ENCODE measurements at regions not wholly inside any gene's neighbourhood (a gene's known extent, or its start where the extent isn't known, plus 50 kb on each side); places are given as distances from the start of the nearest gene placed in this dataset.
"Not testable (repeated sequence)": the region's sequence is repeated elsewhere in the genome, so short reads cannot be mapped to it uniquely, and the experiment has no call there.

DNA sequence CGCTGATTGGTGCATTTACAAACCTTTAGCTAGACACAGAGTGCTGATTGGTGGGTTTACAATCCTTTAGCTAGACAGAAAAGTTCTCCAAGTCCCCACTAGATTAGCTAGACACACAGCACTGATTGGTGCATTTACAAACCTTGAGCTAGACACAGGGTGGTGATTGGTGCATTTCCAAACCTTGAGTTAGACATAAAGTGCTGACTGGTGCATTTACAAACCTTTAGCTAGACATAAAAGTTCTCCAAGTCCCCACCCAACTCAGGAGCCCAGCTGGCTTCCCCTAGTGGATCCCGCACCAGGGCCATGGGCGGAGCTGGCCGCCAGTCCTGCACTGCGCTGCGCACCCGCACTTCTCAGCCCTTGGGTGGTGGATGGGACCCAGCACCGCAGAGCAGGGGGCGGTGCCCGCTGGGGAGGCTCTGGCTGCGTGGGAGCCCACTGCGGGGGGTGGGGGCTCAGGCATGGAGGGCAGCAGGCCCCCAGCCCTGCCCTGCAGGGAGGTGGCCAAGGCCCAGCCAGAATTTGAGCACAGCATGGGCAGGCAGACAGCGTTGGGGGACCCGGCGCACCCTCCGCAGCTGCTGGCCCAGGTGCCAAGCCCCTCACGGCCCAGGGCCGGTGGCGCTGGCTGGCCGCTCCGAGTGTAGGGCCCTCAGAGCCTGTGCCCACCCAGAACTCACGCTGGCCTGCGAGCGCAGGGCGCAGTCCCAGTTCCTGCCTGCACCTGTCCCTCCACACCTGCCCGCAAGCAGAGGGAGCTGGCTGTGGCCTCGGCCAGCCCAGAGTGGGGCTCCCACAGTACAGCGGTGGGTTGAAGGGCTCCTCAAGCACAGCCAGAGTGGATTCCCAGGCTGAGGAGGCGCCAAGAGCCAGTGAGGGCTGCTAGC lies 608.9 kb upstream of the LCORL start:
- H3K27me3 Mint-ChIP-seq = no peaks in the 10 kb centered on the region
- peaks cover 18% of the 10 kb centered on the region for H3K9me3 Mint-ChIP-seq
- no peak overlapping the region for H3K4me3 Mint-ChIP-seq
- H3K4me1 Mint-ChIP-seq (ENCODE audit: low read depth) = no peaks in the 10 kb centered on the region
- no peak overlapping the region for H3K27ac Mint-ChIP-seq
- intact Hi-C loops (cut with micrococcal nuclease) = no loop called here
- no peaks in the 10 kb centered on the region for H3K36me3 Mint-ChIP-seq (ENCODE audit: low read depth)

DNA sequence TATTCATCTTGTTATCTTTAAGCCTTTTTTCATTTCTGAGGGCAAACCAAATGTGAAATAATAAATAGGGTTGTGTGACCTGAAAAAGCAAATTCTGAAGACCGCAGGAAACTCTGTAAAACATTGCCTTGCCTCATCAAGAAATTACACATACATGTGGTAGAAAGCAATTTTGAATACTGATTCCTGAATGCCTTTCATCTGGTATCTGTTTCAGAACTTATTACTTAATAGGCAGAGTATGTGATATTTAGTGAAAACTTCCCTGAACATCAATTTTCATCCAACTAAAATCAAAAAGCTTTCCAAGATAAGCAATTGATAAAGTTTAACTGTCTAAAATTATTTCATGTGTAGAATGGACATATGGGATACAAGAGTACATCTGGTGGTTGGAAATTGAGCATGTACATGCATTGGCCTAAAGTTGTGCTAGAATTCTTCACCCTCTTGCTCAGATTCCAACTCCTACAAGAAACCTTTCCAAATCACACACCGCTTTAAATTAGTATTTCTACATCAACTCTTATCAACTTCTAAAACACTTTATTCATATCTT lies 606.0 kb upstream of the LCORL start:
- Mint-ChIP-seq H3K9me3 (peaks cover 29% of the 10 kb centered on the region), H3K4me1 (ENCODE audit: low read depth) (no peaks in the 10 kb centered on the region), H3K27ac (no peak overlapping the region), H3K27me3 (no peaks in the 10 kb centered on the region), H3K4me3 (no peak overlapping the region), H3K36me3 (ENCODE audit: low read depth) (no peaks in the 10 kb centered on the region)
- intact Hi-C loops (cut with micrococcal nuclease) = no loop called here

DNA sequence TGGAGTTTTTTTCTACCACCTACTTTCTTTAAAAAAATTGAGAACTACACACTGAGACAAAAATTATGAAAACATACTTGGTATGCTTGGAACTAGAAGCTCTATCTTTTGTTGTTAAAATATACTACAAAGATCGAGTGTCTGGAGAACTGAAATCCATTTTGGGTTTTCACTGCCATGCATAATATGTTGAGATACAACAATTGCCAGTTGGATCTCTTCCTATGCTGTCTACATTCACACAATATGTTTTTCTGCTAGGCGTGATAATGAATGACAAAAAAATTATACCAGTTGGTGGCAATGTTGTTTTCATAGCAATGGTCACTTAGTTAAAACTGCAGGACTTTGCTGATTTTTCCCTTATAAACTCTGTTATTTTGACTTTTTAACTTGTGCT lies 605.4 kb upstream of the LCORL start:
- Mint-ChIP-seq H3K36me3 (ENCODE audit: low read depth) (no peaks in the 10 kb centered on the region), H3K27me3 (no peaks in the 10 kb centered on the region), H3K9me3 (peaks cover 29% of the 10 kb centered on the region), H3K4me3 (no peak overlapping the region), H3K27ac (no peak overlapping the region), H3K4me1 (ENCODE audit: low read depth) (no peaks in the 10 kb centered on the region)
- intact Hi-C loops (cut with micrococcal nuclease) = no loop called here

DNA sequence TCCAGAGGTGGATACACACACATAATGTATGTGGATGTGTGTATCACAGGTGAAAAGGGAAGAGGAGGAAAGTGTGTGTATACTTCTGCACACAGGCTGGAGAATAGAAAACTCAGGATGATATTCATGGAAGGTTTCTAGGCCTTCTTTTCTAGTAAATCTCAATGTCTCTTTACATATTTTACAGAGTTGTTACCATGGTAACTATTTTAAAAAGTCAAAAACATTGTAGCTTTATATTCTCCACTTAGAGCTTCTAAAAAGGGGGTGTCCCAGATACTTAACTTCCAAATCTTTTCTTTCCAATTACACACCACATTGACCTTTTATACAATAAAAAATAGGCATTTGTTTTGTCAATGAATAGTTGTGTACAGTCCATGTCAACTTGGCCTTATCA lies 604.8 kb upstream of the LCORL start:
- no peaks in the 10 kb centered on the region for H3K36me3 Mint-ChIP-seq (ENCODE audit: low read depth)
- H3K9me3 Mint-ChIP-seq = peaks cover 25% of the 10 kb centered on the region
- intact Hi-C loops (cut with micrococcal nuclease) = no loop called here
- H3K4me1 Mint-ChIP-seq (ENCODE audit: low read depth) = no peaks in the 10 kb centered on the region
- H3K27me3 Mint-ChIP-seq = no peaks in the 10 kb centered on the region
- H3K27ac Mint-ChIP-seq = no peak overlapping the region
- no peak overlapping the region for H3K4me3 Mint-ChIP-seq

DNA sequence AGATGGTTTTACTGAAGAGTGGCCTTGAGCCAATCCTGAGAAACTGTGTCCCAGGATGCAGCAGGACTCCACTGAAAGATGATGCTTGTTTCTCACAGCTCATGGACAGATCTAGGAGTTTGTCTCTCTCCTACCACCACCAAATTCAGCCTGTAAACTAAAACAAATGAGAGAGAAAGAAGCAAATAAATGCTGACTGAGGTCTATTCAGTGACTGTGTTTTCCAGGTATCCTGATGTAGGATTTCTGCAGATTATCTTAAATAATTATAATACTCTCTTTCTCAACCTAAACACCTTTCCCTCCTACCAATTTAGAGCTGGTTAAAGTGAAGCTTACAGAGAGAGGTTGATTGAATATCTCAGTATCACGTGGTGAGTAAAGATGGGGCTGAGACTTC lies 599.6 kb upstream of the LCORL start:
- Mint-ChIP-seq H3K9me3 (peaks cover 11% of the 10 kb centered on the region), H3K4me3 (no peak overlapping the region), H3K36me3 (ENCODE audit: low read depth) (no peaks in the 10 kb centered on the region), H3K4me1 (ENCODE audit: low read depth) (no peaks in the 10 kb centered on the region), H3K27ac (no peak overlapping the region), H3K27me3 (no peaks in the 10 kb centered on the region)
- intact Hi-C loops (cut with micrococcal nuclease) = no loop called here

DNA sequence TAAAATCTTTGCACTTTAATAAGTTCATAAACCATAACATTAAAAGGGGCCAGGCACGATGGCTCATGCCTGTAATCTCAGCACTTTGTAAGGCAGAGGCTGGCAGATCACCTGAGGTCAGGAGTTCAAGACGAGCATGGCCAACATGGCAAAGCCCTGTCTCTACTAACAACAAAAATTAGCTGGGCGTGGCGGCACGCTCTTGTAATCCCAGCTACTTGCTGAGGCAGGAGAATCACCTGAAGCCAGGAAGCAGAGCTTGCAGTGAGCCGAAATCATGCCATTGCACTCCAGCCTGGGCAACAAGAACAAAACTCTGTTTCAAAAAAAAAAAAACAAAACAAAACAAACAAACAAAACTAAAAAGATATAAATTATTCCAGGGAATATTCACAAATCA lies 595.2 kb upstream of the LCORL start:
- H3K27ac Mint-ChIP-seq = no peak overlapping the region
- no peaks in the 10 kb centered on the region for H3K4me1 Mint-ChIP-seq (ENCODE audit: low read depth)
- no peaks in the 10 kb centered on the region for H3K9me3 Mint-ChIP-seq
- no peaks in the 10 kb centered on the region for H3K27me3 Mint-ChIP-seq
- intact Hi-C loops (cut with micrococcal nuclease) = no loop called here
- no peaks in the 10 kb centered on the region for H3K36me3 Mint-ChIP-seq (ENCODE audit: low read depth)
- H3K4me3 Mint-ChIP-seq = no peak overlapping the region

DNA sequence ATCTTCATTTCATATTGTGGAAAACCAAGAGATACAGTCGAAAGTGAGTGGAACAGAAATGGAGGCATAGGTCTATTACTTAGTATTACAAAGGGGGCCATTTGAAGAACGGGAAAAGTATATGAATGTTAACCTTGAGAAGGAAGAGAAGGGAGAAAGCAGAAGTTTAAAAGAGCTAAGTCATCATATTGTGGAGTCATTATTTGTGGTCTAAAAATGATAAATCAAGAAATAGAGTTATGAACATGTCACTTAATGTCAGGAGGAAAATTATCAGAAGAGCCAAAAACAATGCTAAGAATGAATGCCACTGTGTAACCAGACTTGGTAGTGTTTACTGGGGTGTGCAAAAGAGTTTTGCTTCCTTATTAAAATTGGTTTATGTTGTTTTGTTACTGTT lies 589.5 kb upstream of the LCORL start:
- H3K4me3 Mint-ChIP-seq = no peak overlapping the region
- H3K27ac Mint-ChIP-seq = no peak overlapping the region
- H3K4me1 Mint-ChIP-seq (ENCODE audit: low read depth) = peaks cover 6% of the 10 kb centered on the region
- H3K27me3 Mint-ChIP-seq = no peaks in the 10 kb centered on the region
- no peaks in the 10 kb centered on the region for H3K36me3 Mint-ChIP-seq (ENCODE audit: low read depth)
- intact Hi-C loops (cut with micrococcal nuclease) = no loop called here
- H3K9me3 Mint-ChIP-seq = peaks cover 12% of the 10 kb centered on the region

DNA sequence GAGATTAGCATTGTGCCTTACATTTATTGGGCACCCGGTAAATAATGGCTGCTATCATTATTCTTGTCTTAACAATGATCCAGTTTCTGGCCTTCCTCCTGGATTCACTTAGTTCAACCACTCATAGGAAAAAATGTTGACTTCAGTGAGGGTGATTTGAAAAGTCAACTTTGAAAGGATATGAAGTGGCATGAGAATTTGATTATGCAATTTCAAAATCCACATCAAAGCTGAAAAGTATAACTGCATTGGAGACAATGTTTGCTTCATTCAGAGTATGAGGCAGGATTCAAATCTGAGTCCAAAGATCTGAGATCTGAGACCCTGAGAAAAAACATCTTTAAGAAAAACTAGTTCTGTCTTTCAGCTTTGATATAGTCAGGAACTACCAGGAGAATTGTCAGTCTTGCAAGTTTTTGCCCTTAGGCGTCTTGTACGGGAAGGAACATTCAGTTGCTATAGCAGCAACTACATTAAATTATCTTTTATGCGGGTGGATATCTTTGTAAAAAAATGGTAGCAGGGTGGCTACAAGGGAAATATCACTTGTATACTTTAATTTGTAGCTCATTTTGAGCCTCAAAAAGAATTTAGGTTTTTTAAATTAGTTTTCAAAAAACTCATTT lies 587.5 kb upstream of the LCORL start:
- intact Hi-C loops (cut with micrococcal nuclease) = no loop called here
- H3K27ac Mint-ChIP-seq = no peak overlapping the region
- peaks cover 6% of the 10 kb centered on the region for H3K4me1 Mint-ChIP-seq (ENCODE audit: low read depth)
- H3K9me3 Mint-ChIP-seq = peaks cover 12% of the 10 kb centered on the region
- no peaks in the 10 kb centered on the region for H3K27me3 Mint-ChIP-seq
- no peak overlapping the region for H3K4me3 Mint-ChIP-seq
- no peaks in the 10 kb centered on the region for H3K36me3 Mint-ChIP-seq (ENCODE audit: low read depth)

DNA sequence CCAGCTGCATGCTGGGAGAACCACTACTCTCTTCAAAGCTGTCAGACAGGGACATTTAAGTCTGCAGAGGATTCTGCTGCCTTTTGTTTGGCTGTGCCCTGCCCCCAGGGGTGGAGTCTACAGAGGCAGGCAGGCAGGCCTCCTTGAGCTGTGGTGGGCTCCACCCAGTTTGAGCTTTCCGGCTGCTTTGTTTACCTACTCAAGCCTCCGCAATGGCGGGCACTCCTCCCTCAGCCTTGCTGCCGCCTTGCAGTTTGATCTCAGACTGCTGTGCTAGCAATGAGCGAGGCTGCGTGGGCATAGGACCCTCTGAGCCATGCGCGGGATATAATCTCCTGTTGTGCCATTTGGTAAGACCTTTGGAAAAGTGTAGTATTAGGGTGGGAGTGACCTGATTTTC lies 581.1 kb upstream of the LCORL start:
- intact Hi-C loops (cut with micrococcal nuclease); H3K27ac Mint-ChIP-seq; H3K36me3 Mint-ChIP-seq (ENCODE audit: low read depth); H3K4me3 Mint-ChIP-seq; H3K9me3 Mint-ChIP-seq; H3K4me1 Mint-ChIP-seq (ENCODE audit: low read depth); H3K27me3 Mint-ChIP-seq: not testable (repeated sequence)

DNA sequence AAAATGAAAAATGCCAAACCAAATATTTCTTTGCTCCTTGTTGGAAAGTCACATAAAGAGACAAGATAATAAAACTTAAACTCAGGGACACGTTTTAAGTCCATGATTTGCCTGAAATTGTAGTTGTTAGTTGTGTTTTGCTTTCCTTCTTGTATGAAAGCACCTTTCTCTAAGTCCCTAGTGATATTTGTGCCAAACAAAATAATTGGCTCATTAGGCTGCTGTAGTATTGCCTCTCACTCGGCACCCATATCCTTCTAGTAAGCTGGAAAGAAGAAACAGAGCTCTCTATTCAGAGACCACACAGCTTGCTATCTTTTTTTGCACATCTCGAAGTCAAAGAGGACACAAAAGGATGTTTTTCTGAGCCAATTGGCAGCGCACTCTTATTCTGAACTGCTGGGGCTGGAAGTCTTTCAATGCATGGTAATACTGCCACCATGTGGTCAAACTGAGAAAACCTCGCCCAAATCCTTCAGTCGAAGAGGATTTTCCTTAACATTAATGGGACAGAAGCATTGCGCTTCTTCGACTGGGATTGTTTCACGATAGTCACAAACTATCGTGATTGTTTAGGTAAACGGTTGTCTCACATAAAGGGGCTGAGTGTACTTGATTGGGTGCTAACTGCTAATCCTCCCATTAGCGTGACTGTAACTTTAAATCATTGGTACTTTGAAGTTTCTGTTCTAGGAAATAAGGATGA lies 571.9 kb upstream of the LCORL start:
- H3K27me3 Mint-ChIP-seq = no peaks in the 10 kb centered on the region
- peaks cover 5% of the 10 kb centered on the region for H3K4me1 Mint-ChIP-seq (ENCODE audit: low read depth)
- H3K9me3 Mint-ChIP-seq = no peaks in the 10 kb centered on the region
- H3K4me3 Mint-ChIP-seq = no peak overlapping the region
- intact Hi-C loops (cut with micrococcal nuclease) = loop anchor here (1.0 to 10.0 kb wide), 3 partner anchors 776 to 1044 kb away; no protein-coding TSS in a partner anchor
- H3K36me3 Mint-ChIP-seq (ENCODE audit: low read depth) = no peaks in the 10 kb centered on the region
- no peak overlapping the region for H3K27ac Mint-ChIP-seq

DNA sequence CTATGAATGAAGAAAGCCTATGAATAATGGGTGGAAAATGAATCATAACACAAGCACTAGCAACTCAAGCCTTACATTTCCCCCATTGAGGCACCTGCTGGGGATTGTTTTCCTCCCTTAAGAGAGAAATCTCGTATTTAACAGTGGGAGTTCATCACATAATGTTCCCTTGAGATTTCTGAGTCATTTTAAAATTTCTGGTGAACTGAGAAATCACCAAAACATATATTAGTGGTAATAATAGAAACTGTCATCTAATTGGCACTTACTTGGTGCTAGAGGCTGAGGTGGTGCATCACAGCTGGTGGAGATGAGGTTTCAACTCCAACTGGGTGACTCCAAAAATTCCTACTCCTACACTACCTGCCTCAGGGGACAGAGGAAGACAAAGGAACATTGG lies 561.3 kb upstream of the LCORL start:
- H3K27ac Mint-ChIP-seq = no peak overlapping the region
- H3K4me1 Mint-ChIP-seq (ENCODE audit: low read depth) = no peaks in the 10 kb centered on the region
- H3K27me3 Mint-ChIP-seq = no peaks in the 10 kb centered on the region
- intact Hi-C loops (cut with micrococcal nuclease) = no loop called here
- H3K9me3 Mint-ChIP-seq = no peaks in the 10 kb centered on the region
- H3K4me3 Mint-ChIP-seq = no peak overlapping the region
- no peaks in the 10 kb centered on the region for H3K36me3 Mint-ChIP-seq (ENCODE audit: low read depth)

DNA sequence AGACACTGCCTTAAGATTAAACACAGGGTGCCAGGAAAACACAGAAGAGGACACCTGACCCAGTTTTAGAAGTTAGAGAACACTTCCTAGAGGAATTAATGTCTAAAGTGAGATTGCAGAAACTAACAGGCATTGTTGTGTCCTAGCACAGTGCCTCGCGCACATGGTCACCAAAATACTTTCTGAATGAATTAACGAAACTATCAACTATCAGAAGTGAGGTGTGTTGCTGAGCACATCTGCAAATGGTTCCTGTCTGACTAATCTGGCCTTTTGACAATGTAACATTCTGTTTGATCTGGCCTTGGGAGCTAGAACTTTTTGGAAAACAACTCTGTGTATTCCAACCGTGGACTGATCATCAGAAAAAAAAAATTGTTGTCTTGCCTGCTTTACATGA lies 556.8 kb upstream of the LCORL start:
- Mint-ChIP-seq H3K4me3 (no peak overlapping the region), H3K27ac (no peak overlapping the region), H3K4me1 (ENCODE audit: low read depth) (no peaks in the 10 kb centered on the region), H3K27me3 (no peaks in the 10 kb centered on the region), H3K36me3 (ENCODE audit: low read depth) (no peaks in the 10 kb centered on the region), H3K9me3 (no peaks in the 10 kb centered on the region)
- intact Hi-C loops (cut with micrococcal nuclease) = no loop called here

DNA sequence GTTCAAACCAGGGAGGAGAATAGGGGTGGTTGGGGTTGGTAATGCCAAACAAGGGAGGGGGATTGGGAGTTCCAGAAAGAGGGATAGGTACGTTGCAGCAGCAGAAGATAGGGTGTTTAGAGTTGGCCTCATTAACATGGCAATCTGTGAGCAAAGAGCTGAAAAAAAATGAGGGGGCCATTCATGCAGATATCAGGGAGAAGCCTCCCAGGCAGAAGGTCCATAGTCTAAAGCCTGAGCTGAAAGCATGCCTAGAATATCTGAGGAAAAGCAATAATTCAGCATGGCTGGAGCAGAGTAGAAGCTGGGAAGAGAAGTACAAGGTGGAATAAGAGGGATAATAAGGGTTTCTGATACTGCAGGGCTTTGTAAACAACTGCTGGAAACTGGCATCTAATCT lies 550.9 kb upstream of the LCORL start:
- Mint-ChIP-seq H3K27me3 (no peaks in the 10 kb centered on the region), H3K9me3 (no peaks in the 10 kb centered on the region), H3K36me3 (ENCODE audit: low read depth) (no peaks in the 10 kb centered on the region), H3K4me3 (no peak overlapping the region), H3K27ac (no peak overlapping the region), H3K4me1 (ENCODE audit: low read depth) (no peaks in the 10 kb centered on the region)
- intact Hi-C loops (cut with micrococcal nuclease) = no loop called here

DNA sequence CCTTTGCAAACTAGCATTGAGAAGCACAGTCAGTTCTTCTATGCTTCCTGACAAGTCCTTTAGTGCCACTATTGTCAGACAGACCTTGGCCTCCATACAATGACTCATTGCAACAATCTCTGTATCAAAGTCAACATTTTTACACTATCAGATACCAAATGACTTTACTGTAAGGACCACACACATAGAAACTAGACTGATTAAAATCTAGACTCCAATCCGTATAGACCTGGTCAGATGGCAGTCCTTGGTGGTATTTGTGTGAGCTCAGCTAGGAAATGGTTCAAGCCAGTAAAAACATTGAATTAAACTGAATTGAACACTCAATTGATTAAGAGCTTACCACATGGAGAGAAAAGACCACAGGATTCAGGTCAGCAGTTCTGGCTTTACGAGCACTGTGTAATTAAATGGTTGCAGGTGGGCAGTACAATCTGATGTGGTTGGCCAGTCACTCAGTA lies 549.8 kb upstream of the LCORL start:
- Mint-ChIP-seq H3K9me3 (no peaks in the 10 kb centered on the region), H3K4me1 (ENCODE audit: low read depth) (no peaks in the 10 kb centered on the region), H3K27ac (no peak overlapping the region), H3K27me3 (no peaks in the 10 kb centered on the region), H3K36me3 (ENCODE audit: low read depth) (no peaks in the 10 kb centered on the region), H3K4me3 (no peak overlapping the region)
- intact Hi-C loops (cut with micrococcal nuclease) = no loop called here

Data from dendritic cell treated with granulocyte-macrophage colony-stimulating factor and Interleukin-4, amounts not matched to agents 40 ng/mL and 50 ng/mL, for 4 days (primary cell).